Right atrium auricular region (tissue), 2 donors: ENCODE measurements at regions not wholly inside any gene's neighbourhood (a gene's known extent, or its start where the extent isn't known, plus 50 kb on each side); places are given as distances from the start of the nearest gene placed in this dataset.
"Not testable (repeated sequence)": the region's sequence is repeated elsewhere in the genome, so short reads cannot be mapped to it uniquely, and the experiment has no call there.

Experiments used
- DNase-seq: peaks from one replicate; pipeline ENCODE4 v3.0.0-alpha.2; 2019; ENCODE audit warnings: low spot score
- H3K27ac ChIP-seq, 2 donors: fragments of 200-600 bp; sonication (generic); 1 replicate in 1 of 2; 2 replicates in 1 of 2; pipeline ENCODE4 v1.5.1; 2016 to 2019
- H3K27me3 ChIP-seq, 2 donors: fragments of 200-600 bp; sonication (generic); one replicate each; pipeline versions ENCODE4 v1.5.1 to v1.6.0; 2017 to 2019
- H3K36me3 ChIP-seq: fragments of 200-600 bp; sonication (generic); one replicate; pipeline ENCODE4 v1.5.1; 2016
- H3K4me1 ChIP-seq, 2 donors: fragments of 200-600 bp; sonication (generic); one replicate each; pipeline versions ENCODE4 v1.5.1 to v1.6.0; 2017 to 2019
- H3K4me3 ChIP-seq, 2 donors: fragments of 200-600 bp; sonication (generic); 1 replicate in 1 of 2; 2 replicates in 1 of 2; pipeline ENCODE4 v1.5.1; 2017 to 2019; ENCODE audit warnings: mild to moderate bottlenecking in 1 of 2, moderate library complexity in 1 of 2
- H3K9me3 ChIP-seq, 2 donors: fragments of 200-600 bp; sonication (generic); one replicate each; pipeline ENCODE4 v1.5.1; 2019
- TF ChIP-seq, protein P1 (sequence below), 2 donors: fragments of 200-600 bp; sonication (generic); IDR thresholded peaks; one replicate each; pipeline ENCODE4 v1.5.1; 2019; ENCODE audit warnings: antibody characterized with exemption in 2 of 2

DNA sequence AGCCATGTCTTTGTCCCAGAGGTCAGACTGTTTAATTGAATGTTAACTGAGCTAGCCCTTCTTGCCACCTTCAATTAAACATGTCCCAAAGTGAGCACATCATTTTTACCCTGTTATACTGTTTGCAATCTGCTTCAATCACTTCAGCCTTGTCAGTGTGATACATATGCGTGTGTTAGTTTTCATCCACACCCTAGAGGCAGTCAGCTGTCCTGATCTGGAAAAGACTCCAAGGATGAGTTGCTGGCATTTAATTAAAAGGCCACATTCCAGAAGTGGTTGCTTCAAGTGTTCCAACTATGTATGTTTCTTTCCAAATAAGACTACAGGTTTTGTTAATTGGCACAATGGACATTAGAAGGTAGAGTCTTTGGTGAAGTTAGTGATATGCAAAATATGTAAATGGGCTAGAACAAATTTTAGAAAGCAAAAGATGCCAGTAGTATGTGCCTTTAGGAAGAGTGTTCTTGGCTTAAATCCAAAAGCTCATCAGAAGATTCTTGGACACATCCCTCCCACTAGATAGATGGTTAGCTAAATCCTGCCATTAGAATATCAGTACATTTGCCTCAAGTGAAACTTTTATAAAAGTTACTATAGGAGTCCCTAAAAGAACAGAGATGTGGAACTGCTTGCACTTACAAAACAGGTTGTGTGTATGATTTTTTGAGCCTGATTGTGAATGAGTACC lies 79.5 kb upstream of the SLIT2 start:
- Histone ChIP-seq H3K4me1 (peaks cover 0 to 9% of the 10 kb centered on the region in 2 donors), H3K9me3 (peaks cover 0 to 9% of the 10 kb centered on the region in 2 donors), H3K4me3 (no peak overlapping the region), H3K27ac (peak overlapping the region in 1 of 2 donors; percentile 45), H3K36me3 (no peaks in the 10 kb centered on the region), H3K27me3 (no peaks in the 10 kb centered on the region)
- no peak for DNase-seq
- TF ChIP-seq, protein P1, sequence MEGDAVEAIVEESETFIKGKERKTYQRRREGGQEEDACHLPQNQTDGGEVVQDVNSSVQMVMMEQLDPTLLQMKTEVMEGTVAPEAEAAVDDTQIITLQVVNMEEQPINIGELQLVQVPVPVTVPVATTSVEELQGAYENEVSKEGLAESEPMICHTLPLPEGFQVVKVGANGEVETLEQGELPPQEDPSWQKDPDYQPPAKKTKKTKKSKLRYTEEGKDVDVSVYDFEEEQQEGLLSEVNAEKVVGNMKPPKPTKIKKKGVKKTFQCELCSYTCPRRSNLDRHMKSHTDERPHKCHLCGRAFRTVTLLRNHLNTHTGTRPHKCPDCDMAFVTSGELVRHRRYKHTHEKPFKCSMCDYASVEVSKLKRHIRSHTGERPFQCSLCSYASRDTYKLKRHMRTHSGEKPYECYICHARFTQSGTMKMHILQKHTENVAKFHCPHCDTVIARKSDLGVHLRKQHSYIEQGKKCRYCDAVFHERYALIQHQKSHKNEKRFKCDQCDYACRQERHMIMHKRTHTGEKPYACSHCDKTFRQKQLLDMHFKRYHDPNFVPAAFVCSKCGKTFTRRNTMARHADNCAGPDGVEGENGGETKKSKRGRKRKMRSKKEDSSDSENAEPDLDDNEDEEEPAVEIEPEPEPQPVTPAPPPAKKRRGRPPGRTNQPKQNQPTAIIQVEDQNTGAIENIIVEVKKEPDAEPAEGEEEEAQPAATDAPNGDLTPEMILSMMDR (IDR thresholded peaks at IDR 0.05): no peak

DNA sequence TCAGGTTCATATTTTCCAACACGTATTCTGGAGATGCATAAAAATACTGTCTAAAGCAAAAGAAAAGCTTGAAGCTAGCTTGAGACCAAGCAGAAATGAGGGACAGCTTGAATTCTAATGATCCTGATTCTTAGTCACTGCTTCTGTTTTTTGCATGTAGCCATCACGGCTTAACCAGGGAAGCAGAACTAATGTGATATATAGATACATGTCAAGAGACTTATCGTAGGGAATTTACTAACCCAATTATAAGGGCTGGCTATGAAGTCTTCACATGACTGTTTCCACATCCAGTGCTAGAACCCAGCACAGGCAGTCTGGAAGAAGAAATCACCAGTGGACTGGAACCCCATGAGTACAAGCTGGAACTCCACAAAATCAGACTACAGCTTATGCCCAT lies 85.2 kb upstream of the SLIT2 start:
- Histone ChIP-seq H3K4me1 (no peaks in the 10 kb centered on the region), H3K9me3 (no peaks in the 10 kb centered on the region), H3K4me3 (no peak overlapping the region), H3K27ac (no peak overlapping the region), H3K27me3 (no peaks in the 10 kb centered on the region), H3K36me3 (no peaks in the 10 kb centered on the region)
- no peak for DNase-seq
- TF ChIP-seq, protein P1 (IDR thresholded peaks at IDR 0.05): no peak

DNA sequence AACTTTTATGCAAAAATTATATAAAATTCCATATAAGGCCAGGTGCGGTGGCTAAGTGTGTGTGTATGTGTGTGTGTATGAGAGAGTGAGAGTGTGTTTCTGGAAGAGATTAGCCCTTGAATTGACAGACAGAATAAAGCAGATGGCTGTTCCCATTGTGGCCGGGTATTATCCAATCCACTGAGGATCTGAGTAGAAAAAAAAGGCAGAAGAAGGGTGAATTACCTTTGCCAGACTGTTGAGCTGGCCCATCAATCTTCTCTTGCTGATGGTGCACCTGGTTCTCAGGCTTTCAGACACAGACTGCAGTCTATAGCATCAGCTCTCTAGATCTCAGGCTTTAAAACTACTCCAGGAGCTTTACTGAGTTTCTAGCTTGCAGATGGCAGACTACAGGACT lies 92.2 kb upstream of the SLIT2 start:
- Histone ChIP-seq H3K36me3 (no peaks in the 10 kb centered on the region), H3K4me3 (no peak overlapping the region), H3K9me3 (no peaks in the 10 kb centered on the region), H3K27me3 (no peaks in the 10 kb centered on the region), H3K4me1 (no peaks in the 10 kb centered on the region), H3K27ac (no peak overlapping the region)
- TF ChIP-seq, protein P1 (IDR thresholded peaks at IDR 0.05): no peak
- DNase-seq: no peak

DNA sequence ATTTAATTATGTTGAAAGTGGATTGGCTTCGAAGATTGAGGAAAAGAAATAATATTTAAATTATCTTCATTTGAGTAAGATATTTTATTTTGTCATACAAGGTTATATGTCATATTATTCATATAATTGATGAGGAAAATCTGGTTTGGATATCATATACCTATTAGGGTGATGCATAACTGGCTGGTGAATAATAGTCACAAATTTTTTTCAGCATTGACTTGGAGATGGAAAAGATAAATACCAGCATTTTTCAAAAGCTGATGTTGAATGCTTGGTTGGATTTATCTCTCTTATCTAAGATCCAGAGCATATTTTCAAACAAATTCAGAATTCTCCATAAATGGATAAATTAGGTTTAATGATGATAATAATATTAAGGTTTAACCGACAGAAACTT lies 93.5 kb upstream of the SLIT2 start:
- Histone ChIP-seq H3K9me3 (no peaks in the 10 kb centered on the region), H3K27ac (no peak overlapping the region), H3K27me3 (no peaks in the 10 kb centered on the region), H3K4me3 (no peak overlapping the region), H3K36me3 (no peaks in the 10 kb centered on the region), H3K4me1 (no peaks in the 10 kb centered on the region)
- no peak for DNase-seq
- TF ChIP-seq, protein P1 (IDR thresholded peaks at IDR 0.05): no peak

DNA sequence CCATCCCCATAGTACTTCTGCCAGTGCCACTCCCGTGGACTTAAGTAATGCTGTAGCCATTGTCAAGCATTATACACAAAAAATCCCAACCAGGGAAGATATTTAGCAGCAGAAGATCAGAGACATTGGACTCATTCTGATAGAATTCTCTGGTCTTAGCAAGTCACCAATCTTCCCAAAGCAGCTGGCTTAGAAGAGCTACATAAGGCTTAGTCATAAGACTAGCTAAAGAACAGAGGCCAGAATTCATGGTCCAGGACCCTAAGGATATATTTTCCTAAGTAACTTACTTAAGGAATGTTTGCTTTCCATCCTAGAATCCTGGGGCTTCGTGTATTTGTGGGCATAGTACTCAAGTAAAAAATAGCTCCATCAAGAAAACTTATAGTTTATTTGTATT lies 100.3 kb upstream of the SLIT2 start:
- TF ChIP-seq, protein P1 (IDR thresholded peaks at IDR 0.05): no peak
- DNase-seq: no peak
- Histone ChIP-seq H3K36me3 (no peaks in the 10 kb centered on the region), H3K27me3 (no peaks in the 10 kb centered on the region), H3K27ac (no peak overlapping the region), H3K4me3 (no peak overlapping the region), H3K9me3 (no peaks in the 10 kb centered on the region), H3K4me1 (no peaks in the 10 kb centered on the region)

DNA sequence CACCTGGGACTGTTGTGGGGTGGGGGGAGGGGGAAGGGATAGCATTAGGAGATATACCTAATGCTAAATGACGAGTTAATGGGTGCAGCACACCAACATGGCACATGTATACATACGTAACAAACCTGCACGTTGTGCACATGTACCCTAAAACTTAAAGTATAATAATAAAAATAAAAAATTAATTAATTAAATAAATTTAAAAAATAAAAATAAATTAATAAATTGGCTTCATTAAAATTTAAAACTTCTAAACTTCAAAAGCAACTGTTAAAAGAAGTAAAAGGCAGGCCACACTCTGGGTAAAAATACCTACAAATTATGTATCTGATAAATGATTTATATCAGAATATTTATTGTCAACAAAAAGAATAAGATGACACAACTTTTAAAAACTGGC lies 102.6 kb upstream of the SLIT2 start:
- not testable (repeated sequence) for DNase-seq, H3K27ac ChIP-seq, H3K4me1 ChIP-seq, H3K27me3 ChIP-seq, H3K36me3 ChIP-seq, H3K4me3 ChIP-seq, H3K9me3 ChIP-seq
